GM21381 (cell line): ENCODE measurements at regions not wholly inside any gene's neighbourhood (a gene's known extent, or its start where the extent isn't known, plus 50 kb on each side); places are given as distances from the start of the nearest gene placed in this dataset.

Source experiments
- ATAC-seq: cut with Tn5 transposase; IDR thresholded peaks from one replicate; pipeline ENCODE4 v1.9.1; 2021; ENCODE audit warnings: mild to moderate bottlenecking, moderate library complexity; ENCODE audit not compliant: unreplicated experiment

DNA sequence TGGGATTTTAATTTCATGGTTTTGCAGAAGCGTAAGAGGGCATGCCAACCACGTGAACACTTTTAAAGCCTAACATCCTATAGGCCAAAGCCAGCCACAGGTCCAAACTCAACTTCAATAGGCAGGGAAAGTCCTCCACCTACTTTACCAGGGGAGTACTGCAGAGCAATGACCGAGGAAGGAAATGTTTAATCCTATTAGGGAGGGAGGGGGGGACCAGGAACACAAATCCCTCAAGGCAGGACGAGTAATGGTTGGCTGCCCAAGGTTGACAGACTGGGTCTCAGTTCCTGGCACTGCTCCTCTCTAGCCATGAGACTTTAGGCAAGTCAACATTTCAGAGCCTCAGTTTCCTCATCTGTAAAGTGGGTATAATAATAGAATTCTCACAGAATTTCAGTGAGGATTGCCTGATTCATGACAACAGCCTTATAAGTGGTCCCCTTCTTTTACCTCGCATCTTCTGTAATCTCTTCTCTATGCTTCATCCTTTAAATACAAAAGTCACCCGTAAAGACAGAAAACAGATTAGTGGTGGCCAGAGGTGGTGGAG is 315.8 kb downstream of the HAPSTR1 start:
- ATAC-seq = no peak

DNA sequence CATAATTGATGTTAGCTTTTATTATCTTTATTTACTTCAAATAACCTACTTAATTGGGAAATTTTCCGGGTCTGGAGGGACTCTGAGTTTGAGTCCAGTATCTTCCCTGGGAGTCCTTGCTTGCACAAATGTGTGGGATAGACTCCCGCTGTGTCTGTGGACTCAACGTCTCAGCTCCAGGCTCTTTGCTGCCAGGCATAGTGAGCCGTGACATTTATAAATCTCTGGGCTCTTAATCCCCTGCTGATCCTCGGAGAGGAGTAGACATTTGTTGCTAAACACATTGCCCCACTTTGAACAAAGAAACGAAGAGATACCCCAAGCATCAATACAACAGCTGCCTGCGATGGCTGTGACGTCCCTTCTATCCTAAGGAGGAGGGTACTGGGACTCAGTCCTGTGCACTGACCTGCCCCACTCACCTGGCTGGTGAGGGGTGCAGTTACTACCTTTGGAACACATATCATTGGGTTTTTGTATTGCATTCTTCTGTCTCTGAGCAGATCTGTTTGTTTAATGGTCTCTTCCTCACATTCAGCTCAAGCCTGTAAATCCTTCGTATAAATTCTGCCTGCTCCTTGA is 316.9 kb downstream of the HAPSTR1 start:
- no peak for ATAC-seq

DNA sequence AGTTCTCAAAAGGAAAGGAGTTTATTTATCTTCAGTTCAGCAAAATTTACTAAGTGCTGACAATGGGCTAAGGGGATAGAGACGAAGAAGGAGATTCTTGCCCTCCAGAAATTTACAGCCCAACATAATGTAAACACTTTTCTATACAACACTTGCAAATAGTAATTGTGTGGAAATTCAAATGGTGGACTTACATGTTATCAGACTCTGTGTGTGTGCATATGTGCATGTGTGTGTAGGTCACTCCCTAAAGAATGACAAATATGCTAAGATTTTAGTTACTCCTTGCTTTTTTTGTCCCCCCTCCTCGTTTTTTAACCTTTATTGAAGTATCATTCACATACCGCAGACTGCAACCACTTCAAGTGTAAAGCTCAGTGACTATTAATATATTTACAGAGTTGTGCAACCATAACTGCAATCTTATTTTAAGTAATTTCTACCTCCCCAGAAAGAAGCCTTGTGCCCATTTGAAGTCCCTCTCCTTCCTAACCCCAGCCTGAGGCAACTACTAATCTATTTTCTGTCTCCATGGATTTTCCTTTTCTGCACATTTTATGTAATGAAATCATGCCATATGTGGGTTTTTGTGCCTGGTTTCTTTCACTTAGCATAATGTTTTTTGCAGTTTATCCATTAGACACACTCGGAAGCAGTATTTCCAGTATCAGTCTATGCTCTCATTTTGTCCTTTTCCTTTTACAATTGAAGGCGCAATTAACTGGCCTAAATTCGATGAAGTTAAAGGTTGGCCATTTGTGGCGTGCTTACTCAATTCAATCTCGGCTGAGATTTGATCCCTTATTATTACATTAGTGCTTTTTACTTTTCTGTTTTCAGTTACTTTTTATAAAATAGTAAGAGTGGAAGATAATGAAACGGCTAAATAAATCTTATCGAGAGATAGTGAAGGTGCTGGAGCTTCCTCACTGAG is 318.4 kb downstream of the HAPSTR1 start:
- ATAC-seq = no peak

DNA sequence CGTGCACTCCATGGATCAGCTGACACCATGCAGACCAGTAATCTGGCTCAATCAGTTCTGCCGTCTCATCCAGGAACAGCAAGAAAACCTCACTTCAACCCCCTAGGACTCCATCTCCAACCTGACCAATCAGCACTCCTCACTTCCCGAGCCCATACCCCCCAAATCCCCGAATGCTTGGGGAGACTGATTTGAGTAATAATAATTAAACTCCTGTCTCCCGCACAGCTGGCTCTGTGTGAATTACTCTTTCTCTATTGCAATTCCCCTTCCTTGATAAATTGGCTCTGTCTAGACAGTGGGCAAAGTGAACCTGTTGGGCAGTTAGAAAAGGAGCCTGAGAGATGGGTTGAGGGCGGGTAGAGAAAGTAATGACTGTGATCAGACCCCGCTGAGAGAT is 320.0 kb downstream of the HAPSTR1 start:
- ATAC-seq = no peak

DNA sequence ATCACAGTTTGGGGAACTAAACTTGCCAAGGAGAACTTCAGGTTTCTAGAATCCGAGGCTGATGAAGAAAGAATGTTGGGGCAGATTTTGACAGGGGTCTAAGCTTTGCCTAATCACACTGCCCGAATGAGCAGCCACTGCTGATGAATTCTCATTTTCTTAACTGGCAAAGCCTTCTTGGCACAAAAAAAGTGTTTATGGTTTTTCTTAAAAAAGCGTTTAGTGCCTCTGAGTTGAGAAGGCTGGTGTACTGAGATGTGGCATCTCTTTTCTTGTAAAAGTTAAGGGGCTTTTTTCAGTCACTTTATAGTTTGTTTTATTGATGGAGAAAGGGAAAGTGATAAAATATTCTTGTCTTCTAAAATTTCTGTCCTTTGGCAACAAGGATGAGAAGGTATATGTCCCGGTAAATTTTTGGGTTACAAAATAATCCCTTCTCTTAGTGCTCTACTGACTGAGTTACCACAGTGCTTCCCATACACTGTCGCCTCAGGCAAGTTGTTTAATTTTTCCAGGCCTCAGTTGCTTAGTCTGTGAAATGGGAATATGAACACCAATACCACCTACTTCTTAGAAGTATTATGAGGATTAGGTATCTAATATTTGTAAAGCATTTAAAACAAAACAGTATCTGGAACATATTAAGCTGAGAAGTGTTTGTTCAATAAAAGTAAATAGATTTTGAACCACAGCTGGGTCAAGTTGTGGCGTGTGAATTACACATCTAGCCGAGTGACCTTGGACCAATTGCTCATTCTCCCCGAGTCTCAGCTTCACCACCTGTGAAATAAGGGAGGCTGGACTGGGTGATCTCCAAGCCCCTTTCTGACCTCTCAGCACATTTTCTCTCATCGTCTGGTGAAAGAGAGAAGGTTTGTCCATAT is 320.8 kb downstream of the HAPSTR1 start:
- ATAC-seq = no peak

DNA sequence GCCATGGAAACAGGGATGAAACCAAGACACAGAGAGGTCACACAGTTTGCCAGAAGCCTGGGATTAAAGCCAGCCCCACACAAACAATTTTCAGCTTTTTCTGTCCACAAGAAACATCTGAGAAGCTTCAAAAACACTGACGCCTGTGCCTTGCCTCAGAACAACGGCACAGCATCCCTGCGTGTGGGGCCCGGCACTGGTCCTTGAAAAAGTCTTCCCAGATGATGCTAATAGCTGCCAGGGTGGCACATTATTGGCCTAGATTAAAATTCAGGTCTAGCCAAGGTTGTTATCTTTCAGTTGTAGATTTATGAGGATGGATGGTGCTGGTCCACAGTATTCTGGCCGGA is 321.4 kb downstream of the HAPSTR1 start:
- no peak for ATAC-seq

DNA sequence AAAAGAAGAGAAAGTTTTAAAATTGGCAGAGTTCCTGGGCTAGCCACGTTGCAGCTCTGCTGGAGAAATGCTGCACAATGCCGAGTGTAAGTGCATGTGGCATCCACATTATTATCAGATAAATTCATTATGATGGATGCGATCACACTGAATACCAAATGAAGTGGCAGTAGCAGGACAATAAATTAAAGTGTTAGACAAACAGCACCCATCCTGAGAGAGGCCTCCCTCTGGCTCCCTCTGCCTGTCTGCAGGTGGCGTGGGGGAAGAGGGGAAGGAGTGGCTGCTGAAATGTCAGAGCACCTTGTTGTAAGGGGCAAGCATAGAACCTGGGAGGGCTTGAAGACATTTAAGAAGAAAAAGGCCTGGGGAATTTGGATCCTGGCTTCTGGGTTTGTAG is 324.1 kb downstream of the HAPSTR1 start:
- no peak for ATAC-seq

DNA sequence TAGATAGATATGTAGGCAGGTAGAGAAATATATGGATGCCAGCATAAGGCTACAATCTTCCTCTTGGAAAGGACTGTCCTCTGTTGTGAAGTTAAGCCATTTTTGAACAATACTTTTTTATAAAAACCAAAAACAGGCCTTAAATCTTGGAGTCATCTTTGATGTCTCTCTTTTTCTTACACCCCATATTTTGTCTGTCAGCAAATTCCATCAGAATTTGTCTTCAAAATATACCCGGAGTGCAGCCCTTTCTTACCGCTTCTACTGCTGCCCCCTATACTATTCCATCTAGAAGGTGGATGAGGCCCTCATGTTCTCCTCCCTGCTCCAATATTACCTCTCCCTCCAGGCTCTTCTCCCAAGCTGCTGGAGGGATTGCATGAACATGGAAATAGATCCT is 326.5 kb downstream of the HAPSTR1 start:
- ATAC-seq = no peak

DNA sequence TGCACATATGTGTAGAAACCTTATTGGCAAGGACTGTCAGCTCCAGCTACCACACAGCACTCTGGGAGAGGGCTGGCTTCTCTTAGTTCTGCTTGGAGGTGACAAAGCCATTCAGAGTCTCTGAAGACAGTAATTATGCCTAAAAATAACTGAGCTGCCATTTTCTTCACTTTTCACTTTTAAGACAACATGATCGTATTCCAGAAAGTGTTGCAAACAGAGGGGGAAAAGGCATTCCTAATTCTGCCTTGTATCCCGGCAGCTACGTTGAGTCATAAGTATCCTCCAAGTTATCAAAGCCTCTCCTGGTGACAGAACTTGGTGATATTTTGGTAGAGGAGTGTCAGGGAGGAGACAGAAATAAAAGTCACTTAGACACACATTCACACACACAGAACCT is 327.7 kb downstream of the HAPSTR1 start:
- ATAC-seq = no peak

DNA sequence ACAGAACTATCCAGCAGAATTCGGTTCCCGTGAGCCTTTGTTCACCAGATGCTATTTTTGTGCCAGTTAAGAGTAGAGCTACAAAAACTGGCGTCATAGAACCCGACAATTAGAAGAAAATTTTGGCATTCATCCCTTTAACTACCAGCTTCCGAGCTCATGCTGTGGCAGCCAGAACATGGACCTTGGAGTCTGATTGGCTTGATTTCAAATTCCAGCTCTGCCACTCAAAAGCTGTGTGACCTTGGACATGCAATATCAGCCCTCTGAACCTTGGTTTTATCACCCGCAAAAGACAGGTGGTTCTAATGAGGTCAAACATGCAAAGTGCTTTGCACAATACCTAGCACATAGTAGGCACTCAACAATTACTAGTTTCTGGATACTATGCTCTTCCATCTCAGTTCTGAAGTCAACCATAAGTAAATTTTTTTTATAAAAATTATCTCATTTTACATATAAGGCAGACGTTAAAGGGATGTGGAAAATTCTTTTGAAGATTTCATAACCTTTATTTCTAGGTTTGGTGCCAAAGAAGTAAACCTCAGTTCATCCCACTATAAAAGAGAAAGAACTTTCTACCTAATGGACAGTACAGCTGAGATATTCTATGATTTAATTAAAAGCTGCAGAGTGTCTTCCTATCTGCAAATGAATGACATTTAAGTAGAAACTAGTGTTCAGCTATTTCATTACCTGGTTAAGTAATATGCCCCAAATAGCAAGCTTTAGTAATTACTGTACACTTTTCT is 331.5 kb downstream of the HAPSTR1 start:
- no peak for ATAC-seq

DNA sequence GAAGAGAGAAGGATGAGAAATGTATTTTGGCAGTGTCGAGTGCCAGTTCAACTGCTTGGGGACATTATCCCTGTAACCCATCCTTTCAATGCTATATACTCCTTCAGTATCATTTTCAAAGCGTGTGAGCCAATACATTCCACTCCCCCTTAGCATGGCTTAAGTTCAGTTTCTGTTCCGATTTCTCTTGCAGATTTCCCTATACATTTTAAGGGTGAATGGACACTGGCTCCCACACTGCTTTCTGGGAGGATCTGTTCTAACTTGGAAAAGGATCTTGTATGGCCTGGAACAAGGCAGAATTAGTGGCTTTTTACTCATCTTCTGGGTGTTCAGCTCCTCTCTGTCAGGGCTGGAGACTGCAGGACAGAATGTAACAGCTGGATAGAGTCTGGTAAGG is 333.8 kb downstream of the HAPSTR1 start:
- ATAC-seq = no peak

DNA sequence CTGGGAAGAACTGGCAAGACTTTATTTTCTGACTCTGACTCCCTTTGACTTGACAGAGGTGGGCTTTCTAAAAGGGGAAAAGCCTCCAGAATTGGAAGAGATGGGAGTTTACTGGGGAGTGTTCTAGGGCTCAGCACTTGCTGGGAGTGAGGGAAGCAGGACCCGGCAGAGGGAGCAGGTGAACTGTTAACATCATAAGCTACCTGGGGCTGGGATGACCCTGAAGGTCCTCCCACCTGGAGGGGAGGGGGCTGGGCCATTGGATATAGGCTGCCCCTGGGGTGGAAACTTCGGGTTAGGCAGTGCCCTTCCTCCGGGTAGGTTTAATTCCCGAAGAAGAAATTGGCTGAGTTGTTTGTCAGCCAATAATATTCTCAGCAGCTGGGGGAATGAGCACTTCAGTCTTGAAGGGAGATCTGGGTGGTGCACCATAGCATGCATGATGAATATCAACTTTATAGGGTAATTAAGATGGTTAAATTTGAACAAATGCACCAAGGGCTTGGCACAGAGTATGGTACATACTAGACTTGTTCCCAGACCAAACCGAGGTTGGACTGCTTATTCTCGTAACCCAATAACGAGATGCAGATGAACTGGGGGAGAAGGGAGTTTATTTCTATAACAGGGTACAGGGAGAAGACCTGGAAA is 337.0 kb downstream of the HAPSTR1 start:
- no peak for ATAC-seq

DNA sequence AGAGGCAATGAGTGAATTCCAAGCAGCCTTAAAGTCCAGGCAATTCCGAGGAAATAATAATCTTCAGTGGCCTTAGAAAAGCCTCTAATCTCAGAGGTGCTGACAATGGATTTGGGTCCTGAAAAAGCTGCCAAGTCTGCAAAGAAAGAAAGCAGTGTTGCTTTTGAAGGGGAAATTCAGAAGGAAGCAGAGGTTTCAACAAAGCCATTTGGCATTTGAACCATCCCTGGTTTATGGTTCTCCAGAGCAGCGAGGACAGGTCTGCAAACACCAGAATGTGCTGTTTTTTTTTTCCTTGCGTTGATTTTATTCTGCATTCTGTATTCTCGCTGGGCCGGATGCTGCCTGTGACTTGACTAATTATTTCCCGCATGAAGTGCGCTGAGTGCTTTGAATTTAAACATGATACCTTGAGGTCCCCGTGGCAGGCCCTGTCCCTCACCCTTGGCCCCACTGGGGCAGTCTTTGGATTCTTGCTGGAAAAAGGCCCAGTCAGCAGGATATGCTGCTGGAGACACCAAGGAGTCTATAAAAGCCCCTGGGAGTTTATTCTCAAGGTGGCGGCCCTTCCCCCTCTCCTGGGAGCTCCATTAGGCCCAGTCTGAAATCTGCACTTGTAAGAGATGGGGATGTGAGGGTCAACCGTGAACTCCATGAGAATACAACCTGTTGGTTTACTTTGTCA is 338.3 kb downstream of the HAPSTR1 start:
- no peak for ATAC-seq

DNA sequence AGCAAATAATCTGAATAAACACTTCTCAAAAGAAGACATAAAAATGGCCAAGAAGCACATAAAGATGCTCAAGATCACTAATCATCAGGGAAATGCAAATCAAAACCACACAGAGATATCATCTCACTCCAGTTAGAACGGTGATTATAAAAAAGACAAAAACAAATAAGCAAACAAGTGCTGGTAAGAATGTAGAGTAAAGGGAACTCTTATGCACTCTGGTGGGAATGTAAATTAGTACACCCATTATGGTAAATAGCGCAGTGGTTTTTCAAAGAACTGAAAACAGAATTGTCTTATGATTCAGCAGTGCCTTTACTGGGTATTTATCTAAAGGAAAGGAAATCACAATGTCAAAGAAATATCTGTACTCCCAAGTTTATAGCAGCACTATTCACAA is 343.2 kb downstream of the HAPSTR1 start:
- no peak for ATAC-seq

DNA sequence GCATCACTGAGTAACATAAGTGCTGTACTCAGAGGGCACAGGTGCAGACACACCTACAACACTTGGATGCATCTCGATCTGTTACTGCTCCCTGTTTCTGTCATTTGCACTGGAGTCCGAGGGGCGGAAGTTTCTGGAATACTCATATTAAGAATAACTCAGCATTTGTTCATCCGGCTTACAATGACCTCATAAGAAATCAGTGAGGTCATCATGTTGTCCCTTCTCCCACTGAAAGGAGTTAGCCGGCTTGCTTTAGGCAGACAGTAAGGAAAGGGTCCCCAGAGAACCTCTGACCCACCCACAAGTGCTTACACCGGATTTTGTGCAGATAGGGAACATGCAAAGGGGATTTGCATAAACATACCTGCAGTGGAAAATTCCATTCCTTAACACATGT is 344.7 kb downstream of the HAPSTR1 start:
- ATAC-seq = no peak

DNA sequence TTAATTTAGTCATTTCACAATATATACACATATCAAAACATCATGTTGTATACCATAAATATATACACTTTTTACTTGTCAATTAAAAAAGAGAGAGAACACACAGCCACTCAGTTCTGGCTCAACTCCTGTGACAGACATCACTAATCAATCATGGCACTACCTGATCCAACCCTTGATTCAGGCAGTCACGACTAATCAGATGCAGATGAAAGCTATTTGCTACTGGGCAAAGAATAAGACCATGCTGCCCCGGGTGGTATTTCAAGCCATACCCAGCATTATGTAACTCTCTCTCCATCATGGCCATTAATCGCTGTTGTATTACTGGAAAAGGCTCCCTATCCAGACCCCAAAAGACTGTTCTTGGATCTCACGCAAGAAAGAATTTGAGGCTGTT is 345.7 kb downstream of the HAPSTR1 start:
- ATAC-seq = no peak

DNA sequence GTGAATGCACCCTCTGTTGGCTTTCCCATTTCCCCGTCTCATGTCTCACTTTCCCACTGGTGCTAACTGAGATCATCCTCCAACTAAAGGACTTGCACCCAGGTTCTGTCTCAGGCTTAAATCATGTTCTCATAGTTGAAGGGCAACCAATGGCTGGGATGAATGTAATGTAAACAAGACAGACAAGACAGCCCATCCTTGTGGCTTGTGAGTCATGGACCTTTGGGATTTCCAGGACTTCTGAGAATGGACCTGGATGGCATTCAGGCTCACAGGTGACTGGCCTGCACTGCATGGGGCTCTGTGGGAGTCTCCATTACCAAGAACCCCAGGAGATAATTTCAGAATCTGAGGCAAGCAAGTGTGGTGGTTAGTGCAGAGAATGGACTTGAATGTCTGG is 347.5 kb downstream of the HAPSTR1 start:
- ATAC-seq = no peak

DNA sequence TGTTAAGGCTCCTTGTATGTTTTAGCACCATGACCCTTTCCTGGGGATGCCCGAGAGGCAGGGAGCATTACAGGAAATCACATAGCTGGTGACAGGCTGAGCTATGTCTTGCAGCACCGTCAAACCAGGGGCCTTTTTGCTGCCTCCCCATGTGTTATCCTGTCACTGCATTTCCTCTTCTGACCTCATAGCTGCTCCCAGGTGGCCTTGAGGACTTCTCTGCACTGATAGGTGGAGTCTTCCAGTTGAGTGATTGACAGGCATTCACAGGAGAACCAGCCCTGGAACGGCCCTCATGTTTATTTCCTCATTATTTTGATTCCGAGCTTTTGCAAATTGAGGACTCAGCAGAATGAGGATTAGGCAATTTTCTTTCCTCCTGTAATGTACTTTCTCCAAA is 349.6 kb downstream of the HAPSTR1 start:
- ATAC-seq = no peak

DNA sequence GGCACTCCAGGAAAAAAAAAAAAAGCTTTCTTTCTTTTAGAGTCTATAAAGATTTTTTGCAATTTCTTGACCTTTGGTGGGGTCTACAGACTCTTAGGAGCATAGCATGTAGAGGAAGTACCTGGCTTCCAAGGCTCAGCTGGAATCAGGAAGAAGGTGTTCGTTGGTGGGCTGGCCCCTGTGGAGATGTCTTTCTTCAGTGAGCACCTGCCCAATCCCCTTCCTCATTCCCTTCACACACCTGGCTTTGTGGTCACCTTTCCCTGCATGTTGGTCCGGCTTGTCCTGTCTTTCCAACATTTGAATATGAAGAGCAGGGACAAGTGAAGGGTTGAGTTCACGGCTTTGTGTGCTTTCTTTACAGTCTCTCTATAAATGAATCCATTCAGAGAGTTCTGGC is 352.4 kb downstream of the HAPSTR1 start:
- ATAC-seq = no peak
